Effector memory CD8-positive, alpha-beta T cell (primary cell): ENCODE measurements at regions not wholly inside any gene's neighbourhood (a gene's known extent, or its start where the extent isn't known, plus 50 kb on each side); places are given as distances from the start of the nearest gene placed in this dataset.

Experiments used
- ATAC-seq: fragments of 150-1000 bp; cut with Tn5 transposase; replicated peaks from 2 replicates; pipeline ENCODE4 v1.10.0; 2021; ENCODE audit warnings: mild to moderate bottlenecking, moderate library complexity
- DNase-seq, 3 experiments: peaks; one replicate each; pipeline ENCODE4 v3.0.0; 2021
- H3K27ac Mint-ChIP-seq, 2 donors: one replicate each; pipeline ENCODE4 v1.8.0; 2022; ENCODE audit warnings: mild to moderate bottlenecking in 2 of 2, mixed read lengths in 2 of 2, moderate library complexity in 2 of 2
- H3K27me3 Mint-ChIP-seq, 2 donors: one replicate each; pipeline ENCODE4 v1.8.0; 2022; ENCODE audit warnings: mixed read lengths in 2 of 2
- H3K36me3 Mint-ChIP-seq: one replicate; pipeline ENCODE4 v1.8.0; 2022; ENCODE audit warnings: mild to moderate bottlenecking, moderate library complexity, mixed read lengths; ENCODE audit not compliant: insufficient read depth
- H3K4me1 Mint-ChIP-seq, 2 donors: one replicate each; pipeline ENCODE4 v1.8.0; 2022; ENCODE audit warnings: low read depth in 2 of 2, mixed read lengths in 2 of 2
- H3K4me3 Mint-ChIP-seq, 2 donors: one replicate each; pipeline ENCODE4 v1.8.0; 2022; ENCODE audit warnings: mild to moderate bottlenecking in 2 of 2, mixed read lengths in 2 of 2, moderate library complexity in 2 of 2
- H3K9me3 Mint-ChIP-seq, 2 donors: one replicate each; pipeline ENCODE4 v1.8.0; 2022; ENCODE audit warnings: mixed read lengths in 2 of 2

DNA sequence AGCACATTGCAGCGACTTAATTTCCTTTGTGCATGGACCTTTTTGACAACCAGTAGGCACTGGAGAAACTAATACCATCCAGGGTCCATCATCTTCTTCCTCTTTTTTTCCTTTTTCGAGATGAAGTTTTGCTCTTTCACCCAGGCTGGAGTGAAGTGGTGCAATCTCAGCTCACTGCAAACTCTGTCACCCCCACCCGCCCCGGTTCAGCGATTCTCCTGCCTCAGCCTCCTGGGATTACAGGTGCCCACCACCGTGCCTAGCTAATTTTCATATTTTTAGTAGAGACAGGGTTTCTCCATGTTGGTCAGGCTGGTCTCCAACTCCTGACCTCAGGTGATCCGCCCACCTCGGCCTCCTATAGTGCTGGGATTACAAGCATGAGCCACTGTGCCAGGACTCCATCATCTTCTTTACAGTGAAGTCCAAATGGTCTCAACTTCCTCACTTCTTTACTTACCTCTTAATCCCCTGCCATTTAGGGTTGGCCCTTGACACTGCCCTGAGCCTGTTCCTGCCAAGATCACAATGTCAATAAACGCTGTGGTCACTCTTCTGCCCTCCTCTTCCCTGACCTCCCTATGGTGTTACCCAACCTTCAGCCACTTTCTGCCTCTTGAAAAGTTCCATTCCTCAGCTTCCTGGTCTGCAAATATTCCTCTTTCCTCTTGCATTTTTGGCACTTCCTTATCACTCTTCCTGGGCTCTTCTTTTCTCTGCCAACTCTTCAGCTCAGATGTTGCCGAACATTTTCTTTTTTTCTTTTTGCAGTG is 119.8 kb upstream of the SLC34A2 start:
- DNase-seq (no peak), ATAC-seq (no peak)
- peaks cover 9 to 10% of the 10 kb centered on the region in 2 donors for H3K27me3 Mint-ChIP-seq
- no peaks in the 10 kb centered on the region for H3K9me3 Mint-ChIP-seq
- no peak overlapping the region for H3K27ac Mint-ChIP-seq
- no peaks in the 10 kb centered on the region for H3K36me3 Mint-ChIP-seq
- H3K4me3 Mint-ChIP-seq = no peak overlapping the region
- H3K4me1 Mint-ChIP-seq = no peaks in the 10 kb centered on the region

DNA sequence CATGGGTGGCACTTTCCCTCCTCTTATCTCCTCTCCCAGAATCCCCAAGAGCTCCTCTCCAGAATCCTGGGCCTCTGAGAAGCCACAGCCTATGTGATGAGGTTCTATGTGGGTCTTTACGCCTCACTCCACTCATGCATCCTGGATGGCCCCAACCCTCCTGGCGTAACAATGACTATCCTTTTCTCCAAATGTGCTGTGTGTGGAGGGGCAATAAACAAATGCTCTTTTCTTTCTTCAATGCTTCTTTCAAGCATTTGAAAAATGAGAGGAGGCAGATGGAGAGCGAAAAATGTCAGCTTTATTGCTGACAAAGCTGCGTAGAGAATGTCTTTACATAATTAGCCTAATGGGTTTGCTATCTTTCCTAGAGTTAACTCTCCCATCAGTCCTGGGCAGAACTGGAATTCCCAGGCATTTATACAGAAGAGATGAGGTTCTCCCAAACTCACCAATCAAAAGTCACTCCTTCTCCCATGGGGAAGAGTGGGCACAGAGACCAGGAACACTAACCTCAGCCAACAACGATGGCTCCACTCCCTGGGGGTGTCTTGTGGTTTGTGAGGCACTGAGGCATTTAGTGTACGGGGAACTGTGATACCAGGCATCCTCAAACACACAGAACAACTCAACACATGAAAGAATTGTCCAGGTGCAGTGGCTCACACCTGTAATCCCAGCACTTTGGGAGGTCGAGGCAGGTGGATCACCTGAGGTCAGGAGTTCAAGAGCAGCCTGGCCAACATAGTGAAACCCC is 118.9 kb upstream of the SLC34A2 start:
- Mint-ChIP-seq H3K9me3 (no peaks in the 10 kb centered on the region), H3K4me3 (no peak overlapping the region), H3K27ac (no peak overlapping the region), H3K27me3 (peaks cover 9 to 10% of the 10 kb centered on the region in 2 donors), H3K36me3 (no peaks in the 10 kb centered on the region), H3K4me1 (no peaks in the 10 kb centered on the region)
- no peak for DNase-seq
- no peak for ATAC-seq

DNA sequence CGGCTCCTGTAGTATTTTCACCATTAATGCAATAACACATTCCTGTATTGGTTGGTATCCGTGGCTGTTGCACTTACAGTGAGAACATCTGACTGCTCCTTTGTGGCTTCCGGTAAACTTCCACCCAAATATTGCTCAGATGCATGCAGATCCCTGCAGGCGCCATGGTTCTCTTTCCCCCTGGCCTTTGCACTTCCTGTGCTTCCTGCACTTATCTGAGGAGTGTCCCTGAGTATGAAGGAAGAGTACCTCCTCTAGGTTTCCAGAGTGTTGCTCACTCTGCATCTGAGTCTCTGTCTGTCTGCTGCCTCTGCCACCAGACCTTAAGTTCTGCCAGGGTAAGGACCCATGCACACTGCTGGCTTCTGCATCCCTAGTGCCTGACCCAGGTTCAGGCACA is 117.2 kb upstream of the SLC34A2 start:
- DNase-seq (no peak), ATAC-seq (no peak)
- Mint-ChIP-seq H3K27me3 (peaks cover 9 to 10% of the 10 kb centered on the region in 2 donors), H3K4me1 (no peaks in the 10 kb centered on the region), H3K36me3 (no peaks in the 10 kb centered on the region), H3K27ac (no peak overlapping the region), H3K9me3 (no peaks in the 10 kb centered on the region), H3K4me3 (no peak overlapping the region)

DNA sequence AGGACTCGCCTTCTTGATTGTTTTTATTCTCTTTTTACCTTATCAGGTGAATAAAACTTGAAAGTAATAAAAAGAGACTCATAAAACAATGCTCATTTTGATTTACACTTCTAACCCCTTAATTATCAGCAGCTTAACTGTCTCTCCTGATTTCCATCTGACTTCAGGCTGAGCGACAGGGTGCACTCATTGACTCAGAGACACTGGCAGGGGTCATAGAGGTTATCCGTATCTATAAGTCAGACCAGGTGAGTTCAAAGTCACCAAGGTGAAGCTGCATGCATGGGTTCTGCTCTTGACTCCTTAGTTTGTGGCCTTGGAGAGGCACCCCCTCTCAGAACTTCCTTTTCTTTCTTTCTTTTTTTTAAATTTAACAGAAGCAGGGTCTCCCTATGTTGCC is 116.4 kb upstream of the SLC34A2 start:
- Mint-ChIP-seq H3K36me3 (no peaks in the 10 kb centered on the region), H3K27me3 (peaks cover 10% of the 10 kb centered on the region in 2 donors), H3K27ac (no peak overlapping the region), H3K4me3 (no peak overlapping the region), H3K9me3 (no peaks in the 10 kb centered on the region), H3K4me1 (no peaks in the 10 kb centered on the region)
- no peak for ATAC-seq
- no peak for DNase-seq

DNA sequence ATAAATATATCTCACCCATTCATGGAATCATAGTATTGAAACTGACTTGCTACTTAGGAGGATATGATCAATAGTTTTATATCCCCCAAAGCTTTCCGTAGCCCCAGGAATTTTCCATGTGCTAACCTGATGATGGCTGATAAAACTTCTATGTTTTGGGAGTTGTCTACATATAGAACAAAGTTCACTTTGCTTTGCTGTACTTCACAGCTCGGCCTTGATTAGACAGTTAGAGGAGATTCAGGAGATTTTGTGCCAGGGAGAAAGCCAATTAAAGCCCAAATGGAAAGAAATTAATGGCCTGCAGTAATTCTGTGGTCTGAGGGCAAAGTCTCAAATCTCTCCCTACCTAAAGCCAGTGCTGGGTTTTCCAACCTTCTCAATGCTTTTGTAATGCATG is 114.9 kb upstream of the SLC34A2 start:
- Mint-ChIP-seq H3K27me3 (peaks cover 18 to 23% of the 10 kb centered on the region in 2 donors), H3K4me3 (no peak overlapping the region), H3K4me1 (no peaks in the 10 kb centered on the region), H3K36me3 (no peaks in the 10 kb centered on the region), H3K27ac (no peak overlapping the region), H3K9me3 (no peaks in the 10 kb centered on the region)
- DNase-seq (no peak), ATAC-seq (no peak)

DNA sequence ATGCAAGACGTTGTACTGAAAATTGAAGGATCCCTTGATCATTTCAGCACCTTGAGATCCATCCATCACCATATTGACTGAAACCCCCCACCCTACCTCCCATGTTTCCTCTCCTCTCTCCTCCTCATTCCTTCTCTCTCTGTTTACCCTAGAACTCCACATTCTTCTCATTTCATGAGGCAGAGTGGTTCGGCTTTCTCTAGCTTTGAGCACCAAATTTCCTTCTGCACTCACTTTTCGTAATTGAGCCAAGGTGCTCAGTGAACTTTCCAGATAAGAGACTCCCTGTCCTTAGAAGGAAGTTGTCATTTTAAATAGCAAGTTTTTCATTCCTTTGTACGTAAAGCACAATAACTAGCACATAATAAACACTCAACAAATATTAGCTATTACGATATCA is 108.3 kb upstream of the SLC34A2 start:
- no peak for DNase-seq
- H3K9me3 Mint-ChIP-seq = no peaks in the 10 kb centered on the region
- H3K27ac Mint-ChIP-seq = no peak overlapping the region
- peaks cover 16 to 28% of the 10 kb centered on the region in 2 donors for H3K27me3 Mint-ChIP-seq
- H3K36me3 Mint-ChIP-seq = no peaks in the 10 kb centered on the region
- no peaks in the 10 kb centered on the region for H3K4me1 Mint-ChIP-seq
- no peak for ATAC-seq
- H3K4me3 Mint-ChIP-seq = no peak overlapping the region

DNA sequence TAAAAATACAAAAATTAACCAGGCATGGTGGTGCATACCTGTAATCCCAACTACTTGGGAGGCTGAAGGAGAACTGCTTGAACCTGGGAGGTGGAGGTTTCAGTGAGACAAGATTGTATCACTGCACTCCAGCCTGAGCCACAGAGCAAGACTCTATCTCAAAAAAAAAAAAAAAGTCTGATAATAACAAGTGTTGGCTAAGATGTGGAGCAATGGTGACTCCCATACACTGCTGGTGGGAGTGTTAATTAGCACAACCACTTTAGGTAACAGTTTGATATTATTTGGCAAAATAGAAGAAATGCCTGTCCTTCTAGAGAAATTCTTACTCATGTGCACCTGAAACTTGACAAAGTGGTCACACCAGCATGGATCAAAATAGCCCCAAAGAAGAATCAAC is 106.2 kb upstream of the SLC34A2 start:
- H3K36me3 Mint-ChIP-seq = no peaks in the 10 kb centered on the region
- no peaks in the 10 kb centered on the region for H3K9me3 Mint-ChIP-seq
- H3K4me3 Mint-ChIP-seq = no peak overlapping the region

DNA sequence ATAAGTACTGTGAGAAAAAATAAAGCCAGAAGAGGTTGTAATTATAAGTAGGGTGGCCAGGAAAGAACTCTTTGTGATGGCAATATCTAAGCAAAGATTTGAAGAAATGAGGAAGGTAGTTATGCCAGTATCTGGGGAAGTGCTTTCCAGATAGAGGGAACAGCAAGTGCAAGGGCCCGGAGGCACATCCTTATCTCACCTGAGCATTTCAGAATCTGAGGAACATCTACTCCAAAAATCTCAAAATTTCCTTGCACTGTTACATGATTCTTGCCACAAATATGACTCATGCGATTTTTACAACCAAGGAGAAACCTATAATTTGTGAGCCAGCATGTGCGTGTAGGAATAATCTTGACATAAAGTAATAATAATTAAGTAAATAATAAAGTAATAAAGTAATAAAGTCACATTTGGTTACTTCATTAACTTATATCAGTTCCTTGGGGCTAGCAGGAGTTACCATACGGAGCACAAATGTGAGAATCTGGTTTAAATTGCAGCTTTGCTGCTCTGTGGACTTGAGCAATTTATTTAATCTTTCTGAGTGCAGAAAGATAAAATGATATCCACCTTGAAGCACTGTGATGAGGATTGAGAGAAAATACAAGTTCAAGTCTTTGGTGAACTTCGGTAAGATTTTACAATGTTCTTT is 105.1 kb upstream of the SLC34A2 start:
- H3K4me1 Mint-ChIP-seq = no peaks in the 10 kb centered on the region
- ATAC-seq (no peak), DNase-seq (no peak)
- H3K36me3 Mint-ChIP-seq = no peaks in the 10 kb centered on the region
- H3K27ac Mint-ChIP-seq = no peak overlapping the region
- no peak overlapping the region for H3K4me3 Mint-ChIP-seq
- H3K9me3 Mint-ChIP-seq = no peaks in the 10 kb centered on the region
- peaks cover 10 to 16% of the 10 kb centered on the region in 2 donors for H3K27me3 Mint-ChIP-seq

More for the DNA sequence above, 106.2 kb upstream of the SLC34A2 start:
- ATAC-seq = no peak
- Mint-ChIP-seq H3K27ac (no peak overlapping the region), H3K27me3 (peaks cover 16 to 26% of the 10 kb centered on the region in 2 donors), H3K4me1 (no peaks in the 10 kb centered on the region)
- DNase-seq = no peak

DNA sequence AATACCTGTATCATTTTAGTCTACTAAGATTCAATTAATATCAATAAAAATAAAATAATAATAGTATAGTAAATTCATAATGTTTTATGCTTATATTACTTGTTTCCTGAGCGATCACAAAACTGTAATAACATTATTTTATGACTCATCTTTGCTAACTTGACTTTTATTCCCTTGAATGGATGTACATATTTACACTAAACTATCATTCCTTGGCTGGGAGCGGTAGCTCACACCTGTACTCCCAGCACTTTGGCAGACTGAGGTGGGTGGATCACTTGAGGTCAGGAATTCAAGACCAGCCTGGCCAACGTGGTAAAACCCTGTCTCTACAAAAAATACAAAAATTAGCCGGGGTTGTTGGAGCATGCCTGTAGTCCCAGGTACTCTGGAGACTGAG is 104.0 kb upstream of the SLC34A2 start:
- Mint-ChIP-seq H3K9me3 (no peaks in the 10 kb centered on the region), H3K27me3 (peaks cover 0 to 5% of the 10 kb centered on the region in 2 donors), H3K27ac (no peak overlapping the region), H3K36me3 (no peaks in the 10 kb centered on the region), H3K4me1 (no peaks in the 10 kb centered on the region), H3K4me3 (no peak overlapping the region)
- DNase-seq (no peak), ATAC-seq (no peak)

DNA sequence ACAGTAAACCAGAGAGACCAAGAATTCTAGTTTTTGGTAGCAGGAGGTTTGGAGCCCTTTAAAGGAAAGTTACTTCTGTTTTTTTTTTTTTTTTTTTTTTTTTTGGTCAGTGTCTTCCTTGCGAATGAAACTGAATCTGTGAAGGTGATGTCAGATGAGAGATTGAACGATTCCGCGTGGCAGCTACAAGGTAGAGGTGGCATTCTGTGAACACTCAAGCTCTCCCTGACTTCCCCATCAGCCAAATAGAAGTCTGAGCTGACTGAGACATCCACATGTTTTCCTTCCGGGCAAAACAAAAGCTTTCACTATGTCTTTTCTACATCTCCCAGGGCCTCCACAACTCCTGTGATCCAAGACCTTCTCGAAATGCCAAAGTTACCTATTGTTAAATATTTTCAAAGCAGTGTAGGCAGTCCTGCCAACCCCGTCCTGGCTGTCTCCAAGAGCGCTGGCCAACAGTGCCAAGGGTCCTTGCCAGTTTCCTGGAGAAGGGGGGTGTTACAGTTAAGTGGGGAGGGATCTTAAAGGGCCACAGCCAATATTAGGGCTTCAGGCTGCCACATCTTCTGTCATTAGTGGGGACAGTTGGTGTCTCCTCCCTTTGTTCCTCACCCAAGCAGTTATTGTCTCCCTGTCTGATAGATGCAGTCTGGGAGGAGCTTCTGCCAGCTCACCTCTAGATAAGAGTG is 102.9 kb upstream of the SLC34A2 start:
- no peaks in the 10 kb centered on the region for H3K36me3 Mint-ChIP-seq
- DNase-seq (no peak), ATAC-seq (no peak)
- no peaks in the 10 kb centered on the region for H3K27me3 Mint-ChIP-seq
- H3K27ac Mint-ChIP-seq = no peak overlapping the region
- H3K9me3 Mint-ChIP-seq = no peaks in the 10 kb centered on the region
- no peaks in the 10 kb centered on the region for H3K4me1 Mint-ChIP-seq
- no peak overlapping the region for H3K4me3 Mint-ChIP-seq

DNA sequence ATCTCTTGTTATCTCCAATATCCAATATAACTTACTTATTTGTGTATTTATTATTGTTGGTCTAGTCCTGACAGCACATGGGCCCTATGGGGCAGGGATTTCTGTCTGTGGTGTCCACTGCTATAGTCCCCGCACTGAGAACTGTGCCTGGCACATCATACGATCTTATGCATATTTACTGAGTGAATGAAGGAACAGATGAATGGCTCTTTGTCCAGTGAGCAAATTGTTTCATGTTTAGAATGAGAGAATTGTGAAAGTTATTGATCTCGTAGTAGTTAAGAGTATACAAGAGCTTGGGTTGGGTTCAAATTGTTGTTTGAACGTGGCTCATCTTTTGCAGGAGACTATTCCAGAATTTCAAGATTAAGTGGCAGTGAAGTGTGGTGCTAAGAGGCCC is 96.1 kb upstream of the SLC34A2 start:
- Mint-ChIP-seq H3K27me3 (peaks cover 18 to 28% of the 10 kb centered on the region in 2 donors), H3K9me3 (no peaks in the 10 kb centered on the region), H3K4me1 (no peaks in the 10 kb centered on the region), H3K27ac (no peak overlapping the region), H3K36me3 (no peaks in the 10 kb centered on the region), H3K4me3 (no peak overlapping the region)
- ATAC-seq = no peak
- DNase-seq = no peak

DNA sequence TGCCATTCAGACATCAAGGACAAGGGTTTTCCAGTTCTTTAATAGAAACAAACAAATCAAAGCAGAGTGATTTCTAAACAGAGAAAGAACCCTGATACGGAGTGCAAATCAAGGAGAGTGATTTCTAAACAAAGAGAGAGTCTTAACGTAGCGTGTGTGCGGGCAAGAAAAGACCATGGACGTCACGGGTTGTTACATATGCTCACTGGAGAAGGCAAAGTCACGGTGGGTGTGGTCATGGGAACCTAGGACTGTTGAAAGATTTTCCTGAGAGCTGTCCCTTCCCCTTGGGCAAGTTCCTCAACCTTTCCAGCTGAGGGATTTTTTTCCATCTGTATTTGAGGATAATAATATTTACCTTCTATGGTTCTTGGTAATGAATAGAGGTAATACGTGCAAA is 95.0 kb upstream of the SLC34A2 start:
- ATAC-seq = no peak
- peaks cover 19 to 30% of the 10 kb centered on the region in 2 donors for H3K27me3 Mint-ChIP-seq
- no peaks in the 10 kb centered on the region for H3K9me3 Mint-ChIP-seq
- H3K4me1 Mint-ChIP-seq = no peaks in the 10 kb centered on the region
- H3K36me3 Mint-ChIP-seq = no peaks in the 10 kb centered on the region
- H3K27ac Mint-ChIP-seq = no peak overlapping the region
- no peak for DNase-seq
- no peak overlapping the region for H3K4me3 Mint-ChIP-seq

DNA sequence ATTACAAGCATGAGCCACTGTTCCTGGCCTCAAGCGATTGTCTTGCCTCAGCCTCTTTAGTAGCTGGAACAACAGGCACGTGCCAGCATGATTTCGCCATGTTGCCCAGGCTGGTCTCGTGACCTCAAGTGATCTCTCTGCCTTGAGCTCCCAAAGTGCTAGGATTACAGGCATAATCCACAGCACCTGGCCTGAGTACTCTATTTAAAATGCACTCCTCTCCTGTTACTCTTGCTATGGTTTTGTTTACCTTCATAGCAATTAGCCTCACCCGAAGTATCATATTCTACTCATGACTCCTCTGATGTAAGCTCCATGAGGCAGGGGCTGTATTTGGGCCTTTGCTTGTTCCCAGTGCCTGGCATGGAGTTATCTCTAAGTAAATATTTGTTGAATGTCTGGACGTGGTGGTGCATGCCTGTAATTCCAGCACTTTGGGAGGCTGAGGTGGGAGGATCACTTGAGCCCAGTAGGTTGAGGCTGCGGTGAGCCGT is 92.5 kb upstream of the SLC34A2 start:
- Mint-ChIP-seq H3K9me3 (no peaks in the 10 kb centered on the region), H3K27ac (no peak overlapping the region), H3K4me1 (no peaks in the 10 kb centered on the region), H3K4me3 (no peak overlapping the region), H3K36me3 (no peaks in the 10 kb centered on the region), H3K27me3 (peaks cover 24 to 30% of the 10 kb centered on the region in 2 donors)
- no peak for ATAC-seq
- DNase-seq = no peak
